Tibial nerve (tissue), 3 donors: ENCODE measurements at regions not wholly inside any gene's neighbourhood (a gene's known extent, or its start where the extent isn't known, plus 50 kb on each side); places are given as distances from the start of the nearest gene placed in this dataset.

Source experiments
- CTCF ChIP-seq, 5 experiments: fragments of 200-600 bp in 3 of 5; fragments of 450-650 bp in 2 of 5; sonication (generic) in 3 of 5; IDR thresholded peaks; one replicate each; pipeline ENCODE4 v1.5.1; 2016 to 2019; ENCODE audit warnings: antibody characterized with exemption in 5 of 5, mild to moderate bottlenecking in 3 of 5, moderate library complexity in 2 of 5
- POLR2A ChIP-seq, 2 donors: fragments of 450-650 bp; IDR thresholded peaks; one replicate each; pipeline ENCODE4 v1.6.1; 2017; ENCODE audit warnings: antibody characterized with exemption in 2 of 2, mild to moderate bottlenecking in 2 of 2, moderate library complexity in 2 of 2

- TF ChIP-seq CTCF (IDR thresholded peaks at IDR 0.05) (no peak), POLR2A (IDR thresholded peaks at IDR 0.05) (no peak)
Observed at GRCh38 chr4:131488772-131489171, 1660.3 kb upstream of the PCDH10 start.
